Ishikawa (cell line): ENCODE measurements at regions not wholly inside any gene's neighbourhood (a gene's known extent, or its start where the extent isn't known, plus 50 kb on each side); places are given as distances from the start of the nearest gene placed in this dataset.

Source experiments
- CEBPB ChIP-seq: IDR thresholded peaks from 2 replicates; pipeline ENCODE4 v1.6.1; 2012
- EGR1 ChIP-seq: IDR thresholded peaks from 2 replicates; pipeline ENCODE4 v1.6.1; 2012
- EP300 ChIP-seq: IDR thresholded peaks from 2 replicates; pipeline ENCODE4 v1.6.1; 2012; ENCODE audit warnings: borderline replicate concordance
- FOXM1 ChIP-seq: IDR thresholded peaks from 2 replicates; pipeline ENCODE4 v1.6.1; 2012; ENCODE audit warnings: low read depth, borderline replicate concordance
- MAX ChIP-seq: IDR thresholded peaks from 2 replicates; pipeline ENCODE4 v1.6.1; 2012
- NFIC ChIP-seq: IDR thresholded peaks from 2 replicates; pipeline ENCODE4 v1.6.1; 2012
- RAD21 ChIP-seq: IDR thresholded peaks from 2 replicates; pipeline ENCODE4 v1.6.1; 2012; ENCODE audit warnings: low read depth
- REST ChIP-seq: IDR thresholded peaks from 2 replicates; pipeline ENCODE4 v1.6.1; 2012; ENCODE audit warnings: low read depth, mild to moderate bottlenecking
- TCF12 ChIP-seq: IDR thresholded peaks from 2 replicates; pipeline ENCODE4 v1.6.1; 2012; ENCODE audit warnings: low read depth
- YY1 ChIP-seq: IDR thresholded peaks from 2 replicates; pipeline ENCODE4 v1.6.1; 2012; ENCODE audit warnings: low read depth

GRCh38 chr20:50335866-50336265, 145.2 kb downstream of the CEBPB start:
- TF ChIP-seq CEBPB (no peak), YY1 (no peak), FOXM1 (no peak), EP300 (no peak), RAD21 (no peak), REST (no peak), TCF12 (no peak), EGR1 (no peak), MAX (no peak), NFIC (no peak)
